Ectodermal cell (in vitro differentiated cells): ENCODE measurements at regions not wholly inside any gene's neighbourhood (a gene's known extent, or its start where the extent isn't known, plus 50 kb on each side); places are given as distances from the start of the nearest gene placed in this dataset.

Experiments used
- H3K27ac ChIP-seq: 2 replicates; pipeline ENCODE4 v1.7.0; 2013; ENCODE audit warnings: mild to moderate bottlenecking, low read depth, low read length; ENCODE audit not compliant: insufficient read depth, poor library complexity, severe bottlenecking
- H3K27me3 ChIP-seq: 2 replicates; pipeline ENCODE4 v1.7.0; 2013; ENCODE audit warnings: mild to moderate bottlenecking, low read length; ENCODE audit not compliant: insufficient read depth, control insufficient read depth, poor library complexity, severe bottlenecking
- H3K36me3 ChIP-seq: one replicate; pipeline ENCODE4 v1.7.0; 2013; ENCODE audit warnings: low read length; ENCODE audit not compliant: control insufficient read depth, insufficient read depth
- H3K4me1 ChIP-seq: one replicate; pipeline ENCODE4 v1.7.0; 2013; ENCODE audit warnings: low read length; ENCODE audit not compliant: control insufficient read depth, insufficient read depth
- H3K4me3 ChIP-seq: 2 replicates; pipeline ENCODE4 v1.7.0; 2013; ENCODE audit warnings: low read depth, low read length, control low read depth; ENCODE audit not compliant: insufficient read depth
- H3K9me3 ChIP-seq: 2 replicates; pipeline ENCODE4 v1.7.0; 2013; ENCODE audit warnings: mild to moderate bottlenecking, low read length, moderate library complexity; ENCODE audit not compliant: control insufficient read depth
- WGBS, 2 experiments: methylation state at CpG; one replicate each; pipeline ENCODE4 v1.1.7; 2013; ENCODE audit warnings: missing lambda C conversion rate in 2 of 2; 5-methylcytosine and 5-hydroxymethylcytosine counted together

- WGBS, 2 experiments, result 89 to 91% methylated on average over 15 to 16 of the region's 16 CpGs
- H3K4me3 ChIP-seq, result no peak overlapping the region
- no peaks in the 10 kb centered on the region for H3K9me3 ChIP-seq
Observed at GRCh38 chr10:113431398-113432160, 121.3 kb upstream of the HABP2 start.

GRCh38 chr10:113433711-113434110 lies 119.1 kb upstream of the HABP2 start:
- H3K27me3 ChIP-seq, result no peaks in the 10 kb centered on the region
- H3K4me1 ChIP-seq, result no peaks in the 10 kb centered on the region
- H3K27ac ChIP-seq, result no peak overlapping the region
- H3K4me3 ChIP-seq, result no peak overlapping the region
- 92 to 95% methylated on average over 2 of the region's 2 CpGs for WGBS, 2 experiments
- no peaks in the 10 kb centered on the region for H3K36me3 ChIP-seq
- no peaks in the 10 kb centered on the region for H3K9me3 ChIP-seq

More at GRCh38 chr10:113431398-113432160, 121.3 kb upstream of the HABP2 start:
- H3K27ac ChIP-seq, result no peak overlapping the region
- no peaks in the 10 kb centered on the region for H3K4me1 ChIP-seq
- H3K36me3 ChIP-seq, result no peaks in the 10 kb centered on the region
- H3K27me3 ChIP-seq, result no peaks in the 10 kb centered on the region

- 86 to 91% methylated on average over 3 of the region's 3 CpGs for WGBS, 2 experiments
- Histone ChIP-seq H3K27me3 (no peaks in the 10 kb centered on the region), H3K9me3 (no peaks in the 10 kb centered on the region), H3K27ac (no peak overlapping the region), H3K4me1 (no peaks in the 10 kb centered on the region), H3K36me3 (no peaks in the 10 kb centered on the region), H3K4me3 (no peak overlapping the region)
Observed at GRCh38 chr10:113434315-113434714, 118.5 kb upstream of the HABP2 start.

GRCh38 chr10:113434950-113435349 lies 117.9 kb upstream of the HABP2 start:
- H3K36me3 ChIP-seq, result no peaks in the 10 kb centered on the region
- H3K9me3 ChIP-seq, result no peaks in the 10 kb centered on the region
- H3K27ac ChIP-seq, result no peak overlapping the region
- no peaks in the 10 kb centered on the region for H3K27me3 ChIP-seq
- H3K4me1 ChIP-seq, result no peaks in the 10 kb centered on the region
- 98 to 100% methylated on average over 2 of the region's 2 CpGs for WGBS, 2 experiments
- no peak overlapping the region for H3K4me3 ChIP-seq

GRCh38 chr10:113435881-113436280 lies 117.0 kb upstream of the HABP2 start:
- WGBS, 2 experiments, result 90 to 92% methylated on average over 2 of the region's 2 CpGs
- H3K4me1 ChIP-seq, result no peaks in the 10 kb centered on the region
- no peak overlapping the region for H3K4me3 ChIP-seq
- H3K27ac ChIP-seq, result no peak overlapping the region
- no peaks in the 10 kb centered on the region for H3K9me3 ChIP-seq
- H3K27me3 ChIP-seq, result no peaks in the 10 kb centered on the region
- H3K36me3 ChIP-seq, result no peaks in the 10 kb centered on the region

- H3K36me3 ChIP-seq, result no peaks in the 10 kb centered on the region
- no peak overlapping the region for H3K27ac ChIP-seq
- no peak overlapping the region for H3K4me3 ChIP-seq
- WGBS, 2 experiments, result 89 to 90% methylated on average over 4 of the region's 4 CpGs
- no peaks in the 10 kb centered on the region for H3K9me3 ChIP-seq
- no peaks in the 10 kb centered on the region for H3K4me1 ChIP-seq
- H3K27me3 ChIP-seq, result no peaks in the 10 kb centered on the region
Observed at GRCh38 chr10:113436851-113437250, 116.0 kb upstream of the HABP2 start.

- WGBS, 2 experiments, result 92 to 100% methylated on average over 2 of the region's 2 CpGs
- H3K9me3 ChIP-seq, result no peaks in the 10 kb centered on the region
- H3K36me3 ChIP-seq, result no peaks in the 10 kb centered on the region
- no peak overlapping the region for H3K4me3 ChIP-seq
- H3K4me1 ChIP-seq, result no peaks in the 10 kb centered on the region
- H3K27me3 ChIP-seq, result no peaks in the 10 kb centered on the region
- H3K27ac ChIP-seq, result no peak overlapping the region
Observed at GRCh38 chr10:113438652-113439051, 114.2 kb upstream of the HABP2 start.

- Histone ChIP-seq H3K4me1 (no peaks in the 10 kb centered on the region), H3K9me3 (no peaks in the 10 kb centered on the region), H3K27ac (no peak overlapping the region), H3K4me3 (no peak overlapping the region), H3K27me3 (no peaks in the 10 kb centered on the region), H3K36me3 (no peaks in the 10 kb centered on the region)
- 91 to 93% methylated on average over 6 of the region's 6 CpGs for WGBS, 2 experiments
Observed at GRCh38 chr10:113441220-113441619, 111.6 kb upstream of the HABP2 start.

GRCh38 chr10:113441686-113442270 lies 111.1 kb upstream of the HABP2 start:
- H3K9me3 ChIP-seq, result no peaks in the 10 kb centered on the region
- H3K36me3 ChIP-seq, result no peaks in the 10 kb centered on the region
- no peak overlapping the region for H3K4me3 ChIP-seq
- no peak overlapping the region for H3K27ac ChIP-seq
- no peaks in the 10 kb centered on the region for H3K4me1 ChIP-seq
- no peaks in the 10 kb centered on the region for H3K27me3 ChIP-seq
- 92 to 95% methylated on average over 4 of the region's 4 CpGs for WGBS, 2 experiments

GRCh38 chr10:113442336-113442735 lies 110.5 kb upstream of the HABP2 start:
- Histone ChIP-seq H3K27ac (no peak overlapping the region), H3K4me3 (no peak overlapping the region), H3K27me3 (no peaks in the 10 kb centered on the region), H3K9me3 (no peaks in the 10 kb centered on the region), H3K36me3 (no peaks in the 10 kb centered on the region), H3K4me1 (no peaks in the 10 kb centered on the region)
- 88 to 94% methylated on average over 2 of the region's 2 CpGs for WGBS, 2 experiments
